ENCODE measurements at regions not wholly inside any gene's neighbourhood (a gene's known extent, or its start where the extent isn't known, plus 50 kb on each side); places are given as distances from the start of the nearest gene placed in this dataset.
A peak's percentile ranks its signal among the peaks of the same experiment; 100 is the strongest.
"Not testable (repeated sequence)": the region's sequence is repeated elsewhere in the genome, so short reads cannot be mapped to it uniquely, and the experiment has no call there.

DNA sequence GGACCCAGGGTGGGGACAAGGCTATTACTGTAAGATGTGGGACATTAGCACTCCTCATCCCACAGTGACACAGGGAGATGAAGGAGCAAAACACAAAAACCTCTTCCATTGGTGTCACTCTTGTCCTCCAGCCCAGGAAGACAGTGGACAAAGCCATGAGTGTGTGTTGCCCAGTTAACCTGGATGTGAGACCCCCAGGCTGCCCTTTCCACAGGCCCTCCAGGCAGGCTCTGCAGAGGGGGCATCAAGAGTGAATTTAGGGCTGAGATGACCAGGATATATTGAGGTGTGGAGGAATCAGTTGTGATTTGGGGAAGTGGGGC is 111.3 kb downstream of the GGTLC2 start:
- Mint-ChIP-seq H3K27me3 (no peaks in the 10 kb centered on the region), H3K27ac (no peak overlapping the region), H3K9me3 (no peaks in the 10 kb centered on the region), H3K4me3 (no peak overlapping the region), H3K36me3 (no peaks in the 10 kb centered on the region), H3K4me1 (ENCODE audit: low read depth) (peaks cover 51% of the 10 kb centered on the region)
- POLR2A ChIA-PET, result no interaction called here
- CTCF ChIA-PET, result interaction anchor here (1.0 to 3.8 kb wide), 4 partner anchors 10 to 71 kb away, joined by 3 to 17 read pairs (median 5); no protein-coding TSS in a partner anchor
- intact Hi-C loops (cut with micrococcal nuclease), result no loop called here
- DNase-seq, result no peak

DNA sequence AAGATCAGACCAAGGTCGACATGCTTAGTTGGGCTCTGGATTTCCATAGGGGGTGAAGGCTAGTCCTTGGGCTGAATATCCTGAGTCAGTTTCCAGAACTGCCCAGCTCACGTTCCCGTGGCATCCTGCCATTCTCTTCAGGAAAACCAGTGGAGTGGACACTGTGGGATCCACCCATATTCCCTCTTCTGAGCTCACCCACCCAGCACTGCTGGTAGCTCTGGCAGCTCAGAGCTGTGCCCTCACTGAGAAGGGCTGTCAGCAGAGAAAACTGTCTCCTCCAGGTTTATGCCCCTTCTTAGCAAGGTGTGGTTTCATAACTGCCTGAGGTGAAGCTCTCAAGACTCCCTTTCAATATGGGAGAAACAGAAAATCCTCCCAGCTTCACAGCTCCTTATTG is 111.7 kb downstream of the GGTLC2 start:
- no peak overlapping the region for H3K4me3 Mint-ChIP-seq
- H3K27me3 Mint-ChIP-seq, result no peaks in the 10 kb centered on the region
- no peaks in the 10 kb centered on the region for H3K9me3 Mint-ChIP-seq
- no peak for DNase-seq
- CTCF ChIA-PET, result interaction anchor here (1.0 to 3.8 kb wide), 4 partner anchors 10 to 72 kb away, joined by 3 to 17 read pairs (median 5); no protein-coding TSS in a partner anchor
- intact Hi-C loops (cut with micrococcal nuclease), result no loop called here
- H3K27ac Mint-ChIP-seq, result no peak overlapping the region
- H3K36me3 Mint-ChIP-seq, result no peaks in the 10 kb centered on the region
- H3K4me1 Mint-ChIP-seq (ENCODE audit: low read depth), result peaks cover 51% of the 10 kb centered on the region
- POLR2A ChIA-PET, result no interaction called here

DNA sequence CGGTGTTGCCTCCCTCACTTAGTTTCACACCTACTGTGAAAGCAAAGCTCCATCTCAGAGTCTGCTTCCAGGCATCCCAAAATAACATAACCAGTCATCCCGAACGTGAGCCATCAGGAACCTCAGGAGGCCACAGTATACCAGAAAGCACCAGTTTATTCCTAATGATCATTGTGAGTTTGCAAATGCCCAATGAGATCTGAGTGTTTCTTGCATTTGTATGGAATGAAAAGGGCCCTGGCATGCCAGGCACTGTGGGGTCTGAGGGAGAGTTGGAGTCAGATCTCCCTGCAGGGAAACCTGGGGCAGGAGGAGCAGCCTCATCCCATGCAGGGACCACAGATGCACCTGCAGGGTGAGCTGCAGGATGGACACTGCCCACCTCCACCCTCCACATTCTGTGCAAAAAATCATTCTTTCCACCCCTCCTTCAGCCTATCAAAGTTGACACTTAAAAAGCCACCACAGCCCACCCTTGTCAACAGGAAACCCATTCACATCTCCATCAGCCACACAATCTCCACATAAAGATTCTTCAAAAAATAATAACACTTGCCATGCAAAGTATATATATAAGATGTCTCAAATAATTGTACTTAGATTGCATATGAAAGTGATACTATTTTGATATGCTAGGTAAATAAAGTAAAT is 112.3 kb downstream of the GGTLC2 start:
- H3K27me3 Mint-ChIP-seq; H3K27ac Mint-ChIP-seq; H3K4me3 Mint-ChIP-seq; H3K9me3 Mint-ChIP-seq; H3K36me3 Mint-ChIP-seq; POLR2A ChIA-PET; DNase-seq; intact Hi-C loops (cut with micrococcal nuclease): not testable (repeated sequence)
- peaks cover 51% of the 10 kb centered on the region for H3K4me1 Mint-ChIP-seq (ENCODE audit: low read depth)
- CTCF ChIA-PET, result interaction anchor here (1.0 to 3.8 kb wide), 3 partner anchors 11 to 48 kb away, joined by 3 to 17 read pairs (median 7); no protein-coding TSS in a partner anchor

DNA sequence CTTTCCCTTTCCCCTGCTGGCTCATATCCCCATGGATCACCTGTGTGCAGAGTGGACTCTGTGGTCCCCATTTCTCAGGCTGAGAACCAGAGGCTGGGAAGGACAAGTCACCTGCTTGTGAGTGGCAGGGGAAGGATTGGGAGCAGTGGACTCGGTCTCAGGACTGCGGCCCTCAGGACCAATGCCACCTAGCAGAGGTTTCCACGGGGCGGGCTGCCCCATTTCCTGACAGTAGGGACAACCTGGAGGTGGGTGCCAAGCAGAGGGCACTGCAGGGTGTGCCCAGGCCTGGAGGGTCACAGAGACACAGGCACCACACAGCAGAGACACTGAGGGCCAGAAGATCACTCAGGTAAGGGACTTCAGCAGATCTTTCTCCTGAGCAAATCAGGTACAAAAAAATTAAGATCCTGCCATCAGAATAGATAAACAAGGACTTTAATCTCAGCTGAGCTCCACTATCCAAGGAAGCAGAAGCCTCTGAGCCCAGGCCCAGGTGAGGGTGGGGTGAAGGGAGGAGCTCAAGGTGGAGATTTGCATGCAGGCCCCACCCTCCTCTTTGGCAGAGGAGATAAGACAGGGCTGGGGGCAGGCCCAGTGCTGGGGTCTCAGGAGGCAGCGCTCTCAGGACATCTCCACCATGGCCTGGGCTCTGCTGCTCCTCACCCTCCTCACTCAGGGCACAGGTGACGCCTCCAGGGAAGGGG is 113.8 kb downstream of the GGTLC2 start:
- ChIA-PET CTCF (interaction anchor here (3.8 kb wide), 1 partner anchor 11 kb away, joined by 17 read pairs; no protein-coding TSS in a partner anchor), POLR2A (interaction anchor here (0.6 kb wide), 1 partner anchor 1252 kb away, joined by 3 read pairs; no protein-coding TSS in a partner anchor)
- peaks cover 43% of the 10 kb centered on the region for H3K4me1 Mint-ChIP-seq (ENCODE audit: low read depth)

DNA sequence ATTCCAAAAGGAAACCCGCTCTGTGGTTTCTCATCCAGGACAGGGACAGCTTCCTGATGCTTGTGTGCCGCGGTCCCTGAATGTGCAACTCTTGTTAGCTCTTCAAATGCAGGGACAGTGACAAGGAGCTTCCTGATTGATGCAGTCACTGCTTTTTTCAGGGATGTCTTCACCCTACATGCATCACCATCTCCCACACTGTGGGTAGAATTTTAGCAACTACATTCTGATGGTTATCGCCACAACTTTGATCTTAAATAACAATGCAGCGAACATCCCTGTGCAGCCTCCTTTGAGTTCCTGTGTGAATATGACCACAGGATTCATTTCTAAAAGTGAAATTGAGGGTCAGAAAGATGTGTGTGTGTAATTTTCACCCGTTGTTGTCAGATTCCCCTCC is 115.0 kb downstream of the GGTLC2 start:
- CTCF ChIA-PET, result interaction anchor here (1.4 to 3.8 kb wide), 2 partner anchors 10 to 14 kb away, joined by 7 to 17 read pairs; no protein-coding TSS in a partner anchor
- Mint-ChIP-seq H3K4me3 (no peak overlapping the region), H3K27ac (peak overlapping the region; percentile 2), H3K27me3 (no peaks in the 10 kb centered on the region), H3K36me3 (no peaks in the 10 kb centered on the region), H3K4me1 (ENCODE audit: low read depth) (peaks cover 34% of the 10 kb centered on the region), H3K9me3 (no peaks in the 10 kb centered on the region)
- intact Hi-C loops (cut with micrococcal nuclease), result no loop called here
- DNase-seq, result no peak
- POLR2A ChIA-PET, result no interaction called here

More for the DNA sequence above, 113.8 kb downstream of the GGTLC2 start:
- H3K4me3 Mint-ChIP-seq; DNase-seq; intact Hi-C loops (cut with micrococcal nuclease); H3K27me3 Mint-ChIP-seq; H3K9me3 Mint-ChIP-seq; H3K27ac Mint-ChIP-seq; H3K36me3 Mint-ChIP-seq: not testable (repeated sequence)

DNA sequence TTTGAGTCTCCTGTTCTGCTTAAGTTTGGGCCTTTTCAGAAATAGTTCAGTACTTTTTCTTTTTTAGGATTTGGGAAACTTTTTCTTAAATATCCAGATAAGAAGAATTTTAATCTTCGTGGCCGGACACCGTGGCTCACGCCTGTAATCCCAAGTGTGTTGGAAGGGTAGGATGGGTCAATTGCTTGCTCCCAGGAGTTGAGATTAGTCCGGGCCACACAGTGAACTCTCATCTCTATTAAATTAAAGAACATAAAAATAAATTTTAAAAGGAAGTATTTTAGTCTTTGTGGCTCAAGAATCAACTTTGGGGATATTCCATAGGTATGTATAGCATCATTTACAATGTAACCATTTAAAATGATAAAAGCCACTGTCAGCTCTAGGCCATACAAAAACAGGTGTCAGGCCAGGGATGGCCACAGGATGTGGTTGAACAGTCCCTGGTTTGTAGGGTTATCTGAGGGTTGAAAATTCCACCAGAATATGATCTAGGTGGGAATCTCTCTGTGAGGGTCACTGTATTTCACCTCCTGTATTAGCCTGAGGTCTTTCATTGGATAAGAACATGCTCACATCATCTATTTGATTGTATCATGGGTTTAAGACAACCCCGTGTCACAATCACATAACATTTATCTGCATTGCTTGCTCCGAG is 115.6 kb downstream of the GGTLC2 start:
- intact Hi-C loops (cut with micrococcal nuclease), result no loop called here
- Mint-ChIP-seq H3K27me3 (no peaks in the 10 kb centered on the region), H3K36me3 (no peaks in the 10 kb centered on the region), H3K27ac (peak overlapping the region; percentile 2), H3K4me3 (no peak overlapping the region), H3K9me3 (no peaks in the 10 kb centered on the region), H3K4me1 (ENCODE audit: low read depth) (peaks cover 34% of the 10 kb centered on the region)
- CTCF ChIA-PET, result interaction anchor here (1.1 to 1.6 kb wide), 4 partner anchors 9 to 50 kb away, joined by 3 to 7 read pairs (median 4); no protein-coding TSS in a partner anchor
- no peak for DNase-seq
- POLR2A ChIA-PET, result no interaction called here

DNA sequence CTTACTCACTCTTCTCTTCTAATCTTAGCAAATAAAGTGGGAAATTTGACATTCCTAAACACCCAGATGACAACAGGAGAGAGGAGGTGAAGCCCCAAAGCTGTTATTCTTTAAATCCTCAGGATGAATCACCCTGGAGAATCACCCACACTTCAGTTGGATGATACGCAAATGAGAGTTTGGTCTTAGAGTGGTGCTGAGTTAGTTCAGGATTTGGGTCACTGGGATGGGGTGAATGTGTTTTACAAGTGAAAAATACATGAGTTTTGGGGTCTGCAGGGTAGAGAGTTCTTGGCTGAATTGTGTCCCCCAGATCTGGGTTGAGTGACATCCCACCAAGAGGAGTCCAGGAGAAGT is 117.2 kb downstream of the GGTLC2 start:
- H3K4me1 Mint-ChIP-seq (ENCODE audit: low read depth), result peaks cover 25% of the 10 kb centered on the region
- H3K9me3 Mint-ChIP-seq, result no peaks in the 10 kb centered on the region
- CTCF ChIA-PET, result interaction anchor here (1.1 to 2.4 kb wide), 3 partner anchors 9 to 122 kb away, joined by 4 to 5 read pairs (median 4); no protein-coding TSS in a partner anchor
- no peaks in the 10 kb centered on the region for H3K36me3 Mint-ChIP-seq
- no peak overlapping the region for H3K4me3 Mint-ChIP-seq
- POLR2A ChIA-PET, result no interaction called here
- DNase-seq, result no peak
- H3K27me3 Mint-ChIP-seq, result peaks cover under 1% of the 10 kb centered on the region
- no peak overlapping the region for H3K27ac Mint-ChIP-seq
- intact Hi-C loops (cut with micrococcal nuclease), result no loop called here

DNA sequence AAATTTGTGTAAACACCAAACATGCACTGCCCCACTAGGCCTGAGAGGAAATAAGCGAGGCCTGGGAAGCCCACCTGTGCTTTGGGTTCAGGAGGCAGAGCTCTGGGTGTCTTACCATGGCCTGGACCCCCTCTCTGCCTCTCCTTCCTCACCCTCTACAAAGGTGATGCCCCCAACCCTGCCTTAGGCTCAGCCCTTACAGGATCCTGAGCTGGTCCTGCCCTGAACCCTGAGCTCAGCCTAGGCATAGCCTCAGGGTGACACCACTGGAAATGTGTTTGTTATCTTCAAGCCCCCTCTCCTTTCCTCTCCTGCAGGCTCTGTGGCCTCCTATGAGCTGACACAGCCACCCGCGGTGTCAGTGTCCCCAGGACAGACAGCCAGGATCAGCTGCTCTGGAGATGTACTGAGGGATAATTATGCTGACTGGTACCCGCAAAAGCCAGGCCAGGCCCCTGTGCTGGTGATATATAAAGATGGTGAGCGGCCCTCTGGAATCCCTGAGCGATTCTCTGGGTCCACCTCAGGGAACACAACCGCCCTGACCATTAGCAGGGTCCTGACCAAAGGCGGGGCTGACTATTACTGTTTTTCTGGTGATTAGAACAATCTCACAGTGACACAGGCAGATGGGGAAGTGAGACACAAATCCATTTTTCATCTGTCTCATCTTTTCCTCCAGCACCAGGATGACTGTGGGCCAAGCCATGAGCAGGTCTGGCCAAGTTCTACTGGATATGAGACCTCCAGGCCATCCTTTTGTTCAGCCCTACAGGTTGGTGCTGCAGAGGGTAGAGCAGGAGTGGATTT is 117.8 kb downstream of the GGTLC2 start:
- Mint-ChIP-seq H3K27me3 (peaks cover 2% of the 10 kb centered on the region), H3K9me3 (no peaks in the 10 kb centered on the region), H3K4me1 (ENCODE audit: low read depth) (peaks cover 19% of the 10 kb centered on the region), H3K27ac (no peak overlapping the region), H3K36me3 (no peaks in the 10 kb centered on the region), H3K4me3 (no peak overlapping the region)
- ChIA-PET CTCF (interaction anchor here (0.6 to 2.4 kb wide), 3 partner anchors 8 to 377 kb away, joined by 4 to 5 read pairs (median 4); no protein-coding TSS in a partner anchor), POLR2A (no interaction called here)
- DNase-seq, result no peak
- intact Hi-C loops (cut with micrococcal nuclease), result no loop called here

DNA sequence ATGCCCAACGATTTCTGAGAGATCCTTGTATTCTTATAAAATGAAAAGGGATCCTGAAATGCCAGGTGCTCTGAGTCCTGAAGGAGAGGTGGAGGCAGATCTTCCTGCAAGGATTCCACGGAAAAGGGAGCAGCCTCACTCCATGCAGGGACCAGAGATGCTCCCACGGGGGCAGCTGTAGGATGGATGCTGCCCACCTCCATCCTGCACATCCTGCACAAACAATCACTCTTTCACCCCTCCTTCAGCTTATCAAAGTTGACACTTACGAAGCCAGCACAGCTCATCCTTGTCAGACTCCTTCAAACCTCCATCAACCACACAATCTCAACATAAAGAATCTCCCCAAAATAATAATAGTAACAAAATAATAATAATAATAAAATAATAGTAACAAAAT is 119.1 kb downstream of the GGTLC2 start:
- intact Hi-C loops (cut with micrococcal nuclease), result no loop called here
- H3K4me3 Mint-ChIP-seq, result no peak overlapping the region
- no peaks in the 10 kb centered on the region for H3K36me3 Mint-ChIP-seq
- DNase-seq, result no peak
- ChIA-PET POLR2A (no interaction called here), CTCF (interaction anchor here (1.2 to 3.1 kb wide), 5 partner anchors 10 to 120 kb away, joined by 3 to 23 read pairs (median 5); no protein-coding TSS in a partner anchor)
- H3K27ac Mint-ChIP-seq, result no peak overlapping the region
- H3K9me3 Mint-ChIP-seq, result no peaks in the 10 kb centered on the region
- H3K27me3 Mint-ChIP-seq, result peaks cover 5% of the 10 kb centered on the region
- peaks cover 9% of the 10 kb centered on the region for H3K4me1 Mint-ChIP-seq (ENCODE audit: low read depth)

DNA sequence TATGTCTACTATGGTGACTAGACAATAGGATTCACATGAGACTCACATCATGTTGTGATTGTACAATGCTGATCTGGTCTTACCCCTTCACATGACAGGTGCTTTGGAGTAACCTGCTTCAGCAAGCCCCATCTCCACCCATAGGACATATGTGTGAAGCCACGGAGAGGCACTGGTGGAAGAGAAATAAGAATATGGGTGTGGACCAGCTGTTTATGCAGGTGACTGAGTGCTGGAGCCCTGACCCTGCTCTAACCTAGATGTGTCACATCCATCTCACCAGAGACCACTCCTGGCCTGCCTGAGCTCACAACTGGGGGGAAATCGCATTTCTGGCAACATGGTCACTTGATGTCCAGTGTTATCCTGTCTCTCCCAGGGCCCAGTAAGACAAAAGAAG is 119.7 kb downstream of the GGTLC2 start:
- intact Hi-C loops (cut with micrococcal nuclease), result no loop called here
- peaks cover 5% of the 10 kb centered on the region for H3K4me1 Mint-ChIP-seq (ENCODE audit: low read depth)
- H3K4me3 Mint-ChIP-seq, result no peak overlapping the region
- DNase-seq, result no peak
- no peaks in the 10 kb centered on the region for H3K9me3 Mint-ChIP-seq
- no peak overlapping the region for H3K27ac Mint-ChIP-seq
- CTCF ChIA-PET, result interaction anchor here (1.2 to 3.1 kb wide), 4 partner anchors 11 to 46 kb away, joined by 3 to 23 read pairs (median 6); no protein-coding TSS in a partner anchor
- peaks cover 5% of the 10 kb centered on the region for H3K27me3 Mint-ChIP-seq
- no peaks in the 10 kb centered on the region for H3K36me3 Mint-ChIP-seq
- POLR2A ChIA-PET, result no interaction called here

DNA sequence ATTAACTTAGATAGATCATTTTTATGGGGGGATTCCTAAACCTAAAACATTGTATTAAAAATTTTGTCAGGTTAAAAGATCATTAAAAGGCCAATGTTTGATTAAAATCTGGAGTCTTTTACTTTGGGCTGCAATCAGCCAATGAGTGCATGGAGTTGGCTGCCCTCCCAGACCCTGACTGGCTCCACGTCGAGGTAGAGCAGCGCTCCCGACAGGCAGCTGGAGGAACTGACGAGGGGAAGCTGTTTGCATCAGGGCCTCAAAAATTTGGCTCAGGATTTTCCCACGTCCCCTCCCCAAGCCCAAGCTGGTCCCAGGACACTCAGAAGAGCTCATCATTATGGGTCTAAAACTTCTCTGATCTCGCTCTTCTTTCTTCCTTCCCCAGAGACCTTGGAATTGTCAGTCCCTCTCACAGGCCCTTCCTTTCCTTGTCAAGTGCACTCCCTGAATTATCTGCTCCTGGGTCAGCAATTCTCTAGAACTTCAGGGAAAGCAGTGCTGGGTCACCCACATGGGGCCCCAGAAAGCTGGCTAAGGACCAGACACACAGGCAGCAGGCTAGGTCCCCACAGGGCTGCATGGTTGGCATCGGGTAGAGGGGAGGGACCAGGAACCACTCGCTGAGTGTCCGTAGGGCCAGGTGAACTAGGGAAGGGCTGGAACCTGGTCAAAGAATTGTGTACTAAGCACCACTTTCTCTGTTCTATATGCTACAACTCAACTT is 119.6 kb upstream of the IGLL5 start:
- intact Hi-C loops (cut with micrococcal nuclease), result no loop called here
- peaks cover 3% of the 10 kb centered on the region for H3K4me1 Mint-ChIP-seq (ENCODE audit: low read depth)
- no peak for DNase-seq
- H3K27ac Mint-ChIP-seq, result no peak overlapping the region
- H3K36me3 Mint-ChIP-seq, result no peaks in the 10 kb centered on the region
- no peaks in the 10 kb centered on the region for H3K9me3 Mint-ChIP-seq
- peaks cover 5% of the 10 kb centered on the region for H3K27me3 Mint-ChIP-seq
- CTCF ChIA-PET, result interaction anchor here (0.9 to 5.7 kb wide), 5 partner anchors 14 to 81 kb away, joined by 3 to 40 read pairs (median 4); no protein-coding TSS in a partner anchor
- no peak overlapping the region for H3K4me3 Mint-ChIP-seq
- POLR2A ChIA-PET, result no interaction called here
